ENCODE measurements at regions not wholly inside any gene's neighbourhood (a gene's known extent, or its start where the extent isn't known, plus 50 kb on each side); places are given as distances from the start of the nearest gene placed in this dataset.
"Not testable (repeated sequence)": the region's sequence is repeated elsewhere in the genome, so short reads cannot be mapped to it uniquely, and the experiment has no call there.

- DNase-seq (ENCODE audit: insufficient read length, low spot score): no peak
- no peak for FAIRE-seq
Measured at GRCh38 chr20:4476903-4477500, 209.3 kb upstream of the PRNP start.

- no peak for DNase-seq (ENCODE audit: insufficient read length, low spot score)
- FAIRE-seq: no peak
Measured at GRCh38 chr20:4472906-4473305, 213.3 kb upstream of the PRNP start.

GRCh38 chr20:4471221-4471620 is 215.0 kb upstream of the PRNP start:
- no peak for DNase-seq (ENCODE audit: insufficient read length, low spot score)

GRCh38 chr20:4470375-4470774 is 215.9 kb upstream of the PRNP start:
- no peak for FAIRE-seq

More at GRCh38 chr20:4471221-4471620, 215.0 kb upstream of the PRNP start:
- FAIRE-seq: no peak

GRCh38 chr20:4469910-4470309 is 216.3 kb upstream of the PRNP start:
- FAIRE-seq (no peak), DNase-seq (ENCODE audit: insufficient read length, low spot score) (no peak)

More at GRCh38 chr20:4470375-4470774, 215.9 kb upstream of the PRNP start:
- DNase-seq (ENCODE audit: insufficient read length, low spot score): no peak

- no peak for DNase-seq (ENCODE audit: insufficient read length, low spot score)
- no peak for FAIRE-seq
Measured at GRCh38 chr20:4468114-4468513, 218.1 kb upstream of the PRNP start.

- DNase-seq (ENCODE audit: insufficient read length, low spot score) (no peak), FAIRE-seq (no peak)
Measured at GRCh38 chr20:4465855-4466545, 216.9 kb upstream of the ADRA1D start.

GRCh38 chr20:4465212-4465611 is 216.1 kb upstream of the ADRA1D start:
- FAIRE-seq (no peak), DNase-seq (ENCODE audit: insufficient read length, low spot score) (no peak)

- DNase-seq (ENCODE audit: insufficient read length, low spot score): not testable (repeated sequence)
Measured at GRCh38 chr20:4462801-4463200, 213.7 kb upstream of the ADRA1D start.

GRCh38 chr20:4459081-4459480 is 210.0 kb upstream of the ADRA1D start:
- DNase-seq (ENCODE audit: insufficient read length, low spot score): no peak
- FAIRE-seq: no peak

More at GRCh38 chr20:4462801-4463200, 213.7 kb upstream of the ADRA1D start:
- FAIRE-seq: not testable (repeated sequence)

GRCh38 chr20:4457566-4458543 is 208.8 kb upstream of the ADRA1D start:
- FAIRE-seq (no peak), DNase-seq (ENCODE audit: insufficient read length, low spot score) (no peak)

GRCh38 chr20:4455996-4456395 is 206.9 kb upstream of the ADRA1D start:
- DNase-seq (ENCODE audit: insufficient read length, low spot score) (no peak), FAIRE-seq (no peak)

- FAIRE-seq (no peak), DNase-seq (ENCODE audit: insufficient read length, low spot score) (no peak)
Measured at GRCh38 chr20:4455301-4455701, 206.2 kb upstream of the ADRA1D start.

GRCh38 chr20:4454111-4454510 is 205.0 kb upstream of the ADRA1D start:
- DNase-seq (ENCODE audit: insufficient read length, low spot score): no peak
- no peak for FAIRE-seq

GRCh38 chr20:4453359-4453758 is 204.3 kb upstream of the ADRA1D start:
- no peak for DNase-seq (ENCODE audit: insufficient read length, low spot score)
- no peak for FAIRE-seq

GRCh38 chr20:4451487-4452081 is 202.5 kb upstream of the ADRA1D start:
- FAIRE-seq: no peak
- DNase-seq (ENCODE audit: insufficient read length, low spot score): no peak

GRCh38 chr20:4449957-4450715 is 201.0 kb upstream of the ADRA1D start:
- no peak for FAIRE-seq

GRCh38 chr20:4445784-4446183 is 196.7 kb upstream of the ADRA1D start:
- FAIRE-seq (no peak), DNase-seq (ENCODE audit: insufficient read length, low spot score) (no peak)

More at GRCh38 chr20:4449957-4450715, 201.0 kb upstream of the ADRA1D start:
- DNase-seq (ENCODE audit: insufficient read length, low spot score): no peak

GRCh38 chr20:4445331-4445730 is 196.2 kb upstream of the ADRA1D start:
- no peak for FAIRE-seq

GRCh38 chr20:4444404-4444803 is 195.3 kb upstream of the ADRA1D start:
- DNase-seq (ENCODE audit: insufficient read length, low spot score): no peak
- FAIRE-seq: no peak

More at GRCh38 chr20:4445331-4445730, 196.2 kb upstream of the ADRA1D start:
- no peak for DNase-seq (ENCODE audit: insufficient read length, low spot score)
